Parathyroid adenoma (tissue), 2 donors: ENCODE measurements at regions not wholly inside any gene's neighbourhood (a gene's known extent, or its start where the extent isn't known, plus 50 kb on each side); places are given as distances from the start of the nearest gene placed in this dataset.
"Not testable (repeated sequence)": the region's sequence is repeated elsewhere in the genome, so short reads cannot be mapped to it uniquely, and the experiment has no call there.

Experiments
- H2AFZ ChIP-seq: fragments of 300-600 bp; sonication (generic); one replicate; pipeline ENCODE4 v1.7.0; 2017; ENCODE audit warnings: antibody characterized with exemption, mild to moderate bottlenecking
- H3K27ac ChIP-seq: fragments of 300-600 bp; sonication (generic); one replicate; pipeline ENCODE4 v1.7.0; 2017
- H3K27me3 ChIP-seq: fragments of 300-600 bp; sonication (generic); one replicate; pipeline ENCODE4 v1.7.0; 2017; ENCODE audit warnings: low read length; ENCODE audit not compliant: control insufficient read depth, insufficient read depth
- H3K36me3 ChIP-seq: fragments of 300-600 bp; sonication (generic); one replicate; pipeline ENCODE4 v1.7.0; 2017; ENCODE audit warnings: low read length; ENCODE audit not compliant: control insufficient read depth, insufficient read depth
- H3K4me1 ChIP-seq: fragments of 300-600 bp; sonication (generic); one replicate; pipeline ENCODE4 v1.7.0; 2017; ENCODE audit warnings: control low read depth
- H3K4me2 ChIP-seq: fragments of 300-600 bp; sonication (generic); one replicate; pipeline ENCODE4 v1.7.0; 2017; ENCODE audit warnings: low read length
- H3K4me3 ChIP-seq: fragments of 300-600 bp; sonication (generic); one replicate; pipeline ENCODE4 v1.7.0; 2017; ENCODE audit warnings: low read depth, low read length
- H3K79me2 ChIP-seq: fragments of 300-600 bp; sonication (generic); one replicate; pipeline ENCODE4 v1.7.0; 2017; ENCODE audit warnings: control low read depth
- H3K9ac ChIP-seq: fragments of 300-600 bp; sonication (generic); one replicate; pipeline ENCODE4 v1.7.0; 2017; ENCODE audit warnings: mild to moderate bottlenecking
- H3K9me3 ChIP-seq: fragments of 300-600 bp; sonication (generic); one replicate; pipeline ENCODE4 v1.7.0; 2017; ENCODE audit warnings: low read length; ENCODE audit not compliant: control insufficient read depth
- TF ChIP-seq, protein P1 (sequence below): fragments of 300-600 bp; sonication (generic); IDR thresholded peaks from one replicate; pipeline ENCODE4 v1.7.0; 2017; ENCODE audit warnings: antibody characterized with exemption, mild to moderate bottlenecking
- donor health status: primary hyperparathyroidism.

DNA sequence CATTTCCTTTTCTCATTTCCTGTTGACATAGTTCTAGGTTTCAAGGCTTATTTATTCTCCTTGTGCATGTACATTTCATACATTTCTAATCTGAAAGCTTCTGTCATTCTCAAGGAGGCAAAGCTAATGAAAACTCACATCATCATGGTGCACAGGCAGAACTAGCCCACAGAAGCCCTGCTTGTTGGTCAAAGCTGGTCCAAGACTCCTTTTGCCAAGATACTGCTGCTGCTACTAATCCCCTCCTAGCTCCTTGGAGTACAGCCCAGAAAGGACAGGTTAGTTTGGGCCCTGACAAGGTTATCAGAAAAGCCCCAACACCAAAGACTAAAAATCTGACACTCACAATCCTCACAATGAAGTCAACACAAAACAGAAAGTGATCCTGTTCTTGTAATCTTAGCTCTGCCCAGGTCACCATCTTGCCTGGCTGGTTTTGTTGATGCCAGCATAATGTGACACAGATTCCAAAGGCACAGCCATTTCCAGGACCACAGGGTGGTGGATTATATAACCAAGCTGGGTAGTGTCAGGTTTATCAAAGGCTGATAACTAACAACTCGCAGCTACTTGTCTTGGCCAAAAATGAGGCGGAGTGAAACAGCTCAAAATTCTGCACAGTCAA, 417.4 kb downstream of the NDFIP2 start:
- Histone ChIP-seq H2AFZ (no peak overlapping the region), H3K4me1 (no peaks in the 10 kb centered on the region), H3K79me2 (no peaks in the 10 kb centered on the region), H3K27me3 (no peaks in the 10 kb centered on the region), H3K9me3 (no peaks in the 10 kb centered on the region), H3K27ac (no peak overlapping the region), H3K9ac (no peak overlapping the region), H3K4me3 (no peak overlapping the region), H3K4me2 (no peak overlapping the region), H3K36me3 (no peaks in the 10 kb centered on the region)
- TF ChIP-seq, protein P1, sequence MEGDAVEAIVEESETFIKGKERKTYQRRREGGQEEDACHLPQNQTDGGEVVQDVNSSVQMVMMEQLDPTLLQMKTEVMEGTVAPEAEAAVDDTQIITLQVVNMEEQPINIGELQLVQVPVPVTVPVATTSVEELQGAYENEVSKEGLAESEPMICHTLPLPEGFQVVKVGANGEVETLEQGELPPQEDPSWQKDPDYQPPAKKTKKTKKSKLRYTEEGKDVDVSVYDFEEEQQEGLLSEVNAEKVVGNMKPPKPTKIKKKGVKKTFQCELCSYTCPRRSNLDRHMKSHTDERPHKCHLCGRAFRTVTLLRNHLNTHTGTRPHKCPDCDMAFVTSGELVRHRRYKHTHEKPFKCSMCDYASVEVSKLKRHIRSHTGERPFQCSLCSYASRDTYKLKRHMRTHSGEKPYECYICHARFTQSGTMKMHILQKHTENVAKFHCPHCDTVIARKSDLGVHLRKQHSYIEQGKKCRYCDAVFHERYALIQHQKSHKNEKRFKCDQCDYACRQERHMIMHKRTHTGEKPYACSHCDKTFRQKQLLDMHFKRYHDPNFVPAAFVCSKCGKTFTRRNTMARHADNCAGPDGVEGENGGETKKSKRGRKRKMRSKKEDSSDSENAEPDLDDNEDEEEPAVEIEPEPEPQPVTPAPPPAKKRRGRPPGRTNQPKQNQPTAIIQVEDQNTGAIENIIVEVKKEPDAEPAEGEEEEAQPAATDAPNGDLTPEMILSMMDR = no peak

DNA sequence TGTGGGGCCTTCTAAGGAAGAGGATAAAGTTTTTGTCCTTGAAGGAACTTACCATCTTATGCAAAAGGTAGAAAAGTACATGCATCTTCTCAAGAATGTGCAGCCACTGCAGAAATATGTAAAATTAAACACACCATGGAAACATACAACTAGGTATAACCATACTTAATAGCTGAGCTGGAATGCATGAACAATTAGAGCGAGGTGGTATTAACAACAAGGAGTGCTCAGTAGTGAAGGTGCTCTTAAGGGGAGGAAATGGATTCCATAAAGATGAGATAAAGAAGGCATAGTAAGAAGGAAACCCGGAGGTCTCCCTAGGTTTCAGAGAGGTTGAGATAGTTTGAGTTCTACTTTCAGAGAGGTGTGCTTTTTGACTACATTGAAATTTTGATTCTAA, 415.9 kb downstream of the NDFIP2 start:
- H3K4me3 ChIP-seq = no peak overlapping the region
- H2AFZ ChIP-seq = no peak overlapping the region
- H3K79me2 ChIP-seq = no peaks in the 10 kb centered on the region
- H3K36me3 ChIP-seq = no peaks in the 10 kb centered on the region
- H3K9ac ChIP-seq = no peak overlapping the region
- no peaks in the 10 kb centered on the region for H3K27me3 ChIP-seq
- no peaks in the 10 kb centered on the region for H3K9me3 ChIP-seq
- H3K4me2 ChIP-seq = no peak overlapping the region
- H3K4me1 ChIP-seq = no peaks in the 10 kb centered on the region
- TF ChIP-seq, protein P1 = no peak
- no peak overlapping the region for H3K27ac ChIP-seq

DNA sequence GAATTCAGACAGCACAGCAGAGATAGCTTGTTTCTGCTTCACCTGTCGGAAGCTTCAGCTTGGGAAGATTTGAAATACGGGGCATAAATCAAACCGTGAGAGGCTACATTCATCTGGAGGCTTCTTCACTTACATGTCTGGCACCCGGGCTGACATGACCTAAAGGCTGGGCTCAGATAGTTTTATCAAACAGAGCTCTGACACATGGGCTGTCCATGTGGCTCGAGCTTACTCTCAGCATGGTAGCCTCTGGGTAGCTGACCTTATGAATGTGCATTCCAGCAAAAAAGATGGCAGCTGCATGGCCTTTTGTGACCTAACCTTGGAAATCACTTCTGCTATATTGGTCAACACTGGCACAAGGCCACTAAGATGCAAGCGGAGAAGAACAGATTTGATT, 414.5 kb downstream of the NDFIP2 start:
- TF ChIP-seq, protein P1 = no peak
- Histone ChIP-seq H3K4me2 (no peak overlapping the region), H3K9ac (no peak overlapping the region), H2AFZ (no peak overlapping the region), H3K4me1 (no peaks in the 10 kb centered on the region), H3K36me3 (no peaks in the 10 kb centered on the region), H3K9me3 (no peaks in the 10 kb centered on the region), H3K27me3 (no peaks in the 10 kb centered on the region), H3K27ac (no peak overlapping the region), H3K4me3 (no peak overlapping the region), H3K79me2 (no peaks in the 10 kb centered on the region)

DNA sequence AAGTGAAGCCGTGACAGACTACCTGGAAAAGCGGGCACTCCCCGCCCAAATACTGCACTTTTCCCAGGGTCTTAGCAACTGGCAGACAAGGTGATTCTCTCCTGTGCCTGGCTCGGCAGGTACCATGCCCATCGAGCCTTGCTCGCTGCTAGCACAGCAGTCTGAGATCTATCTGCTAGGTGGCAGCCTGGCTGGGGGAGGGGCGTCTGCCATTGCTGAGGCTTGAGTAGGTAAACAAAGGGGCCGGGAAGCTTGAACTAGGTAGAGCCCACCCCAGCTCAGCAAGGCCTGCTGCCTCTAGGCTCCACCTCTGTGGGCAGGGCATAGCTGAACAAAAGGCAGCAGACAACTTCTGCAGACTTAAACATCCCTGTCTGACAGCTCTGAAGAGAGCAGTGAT, 406.3 kb downstream of the NDFIP2 start:
- not testable (repeated sequence) for H2AFZ ChIP-seq

DNA sequence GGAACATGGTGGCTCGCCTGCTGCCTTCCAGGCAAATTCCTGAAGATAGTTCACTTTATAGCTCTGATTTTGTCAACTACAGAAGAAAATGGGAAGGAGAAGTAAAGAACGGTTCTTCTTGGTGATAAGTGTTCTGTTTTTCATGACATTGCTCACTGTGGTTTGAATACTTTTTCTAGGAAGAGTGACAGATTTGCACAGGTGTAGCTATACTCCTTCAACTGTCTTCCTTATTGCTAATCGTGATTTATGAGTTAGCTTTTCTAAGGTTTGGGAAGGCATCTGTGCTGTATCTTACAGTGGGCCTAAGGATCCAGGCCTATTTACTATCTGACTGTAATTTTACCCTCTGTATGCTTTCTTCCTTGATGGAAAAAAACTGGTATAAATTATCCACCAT, 405.6 kb downstream of the NDFIP2 start:
- Histone ChIP-seq H3K4me2 (no peak overlapping the region), H2AFZ (no peak overlapping the region)

More for the DNA sequence above, 406.3 kb downstream of the NDFIP2 start:
- H3K27ac ChIP-seq, H3K9ac ChIP-seq, H3K9me3 ChIP-seq, H3K36me3 ChIP-seq, H3K27me3 ChIP-seq, H3K4me2 ChIP-seq, H3K79me2 ChIP-seq, H3K4me1 ChIP-seq, H3K4me3 ChIP-seq: not testable (repeated sequence)

More for the DNA sequence above, 405.6 kb downstream of the NDFIP2 start:
- TF ChIP-seq, protein P1 = no peak
- no peaks in the 10 kb centered on the region for H3K36me3 ChIP-seq
- no peaks in the 10 kb centered on the region for H3K4me1 ChIP-seq
- H3K79me2 ChIP-seq = no peaks in the 10 kb centered on the region
- no peak overlapping the region for H3K4me3 ChIP-seq
- H3K9me3 ChIP-seq = no peaks in the 10 kb centered on the region
- no peak overlapping the region for H3K9ac ChIP-seq
- no peak overlapping the region for H3K27ac ChIP-seq
- H3K27me3 ChIP-seq = no peaks in the 10 kb centered on the region
